AML-193 (cell line): ENCODE measurements at regions not wholly inside any gene's neighbourhood (a gene's known extent, or its start where the extent isn't known, plus 50 kb on each side); places are given as distances from the start of the nearest gene placed in this dataset.
"Not testable (repeated sequence)": the region's sequence is repeated elsewhere in the genome, so short reads cannot be mapped to it uniquely, and the experiment has no call there.

Experiments
- DNase-seq, 2 experiments: peaks; one replicate each; lab custom pipeline; 2025; lab: John Stamatoyannopoulos, UW

- no peak for DNase-seq
Observed at GRCh38 chr2:225821351-225821750, 421.8 kb downstream of the NYAP2 start.

- DNase-seq: no peak
Observed at GRCh38 chr2:225820826-225821225, 421.3 kb downstream of the NYAP2 start.

- DNase-seq: no peak
Observed at GRCh38 chr2:225814554-225814953, 415.0 kb downstream of the NYAP2 start.

GRCh38 chr2:225806105-225806504, 406.6 kb downstream of the NYAP2 start:
- DNase-seq: no peak

GRCh38 chr2:225802076-225802475, 402.6 kb downstream of the NYAP2 start:
- DNase-seq: not testable (repeated sequence)

GRCh38 chr2:225797394-225797793, 397.9 kb downstream of the NYAP2 start:
- DNase-seq: no peak

- DNase-seq: no peak
Observed at GRCh38 chr2:225794652-225795400, 395.3 kb downstream of the NYAP2 start.

GRCh38 chr2:225793736-225794550, 394.4 kb downstream of the NYAP2 start:
- DNase-seq: no peak

GRCh38 chr2:225788571-225789094, 389.1 kb downstream of the NYAP2 start:
- DNase-seq: no peak

GRCh38 chr2:225787497-225787896, 388.0 kb downstream of the NYAP2 start:
- DNase-seq: no peak

- no peak for DNase-seq
Observed at GRCh38 chr2:225781991-225782390, 382.5 kb downstream of the NYAP2 start.

GRCh38 chr2:225781145-225781544, 381.6 kb downstream of the NYAP2 start:
- DNase-seq: no peak

GRCh38 chr2:225779829-225780228, 380.3 kb downstream of the NYAP2 start:
- no peak for DNase-seq

GRCh38 chr2:225773148-225773547, 373.6 kb downstream of the NYAP2 start:
- DNase-seq: no peak

- DNase-seq: no peak
Observed at GRCh38 chr2:225771701-225772100, 372.2 kb downstream of the NYAP2 start.

GRCh38 chr2:225768741-225769140, 369.2 kb downstream of the NYAP2 start:
- DNase-seq: no peak

- DNase-seq: no peak
Observed at GRCh38 chr2:225766431-225766830, 366.9 kb downstream of the NYAP2 start.

- no peak for DNase-seq
Observed at GRCh38 chr2:225765820-225766219, 366.3 kb downstream of the NYAP2 start.

- no peak for DNase-seq
Observed at GRCh38 chr2:225764346-225764745, 364.8 kb downstream of the NYAP2 start.

- no peak for DNase-seq
Observed at GRCh38 chr2:225763711-225764110, 364.2 kb downstream of the NYAP2 start.

GRCh38 chr2:225761396-225761795, 361.9 kb downstream of the NYAP2 start:
- DNase-seq: no peak

GRCh38 chr2:225757248-225757647, 357.7 kb downstream of the NYAP2 start:
- DNase-seq: no peak

- DNase-seq: no peak
Observed at GRCh38 chr2:225756198-225756597, 356.7 kb downstream of the NYAP2 start.
